Fibroblast of mammary gland (primary cell): ENCODE measurements at regions not wholly inside any gene's neighbourhood (a gene's known extent, or its start where the extent isn't known, plus 50 kb on each side); places are given as distances from the start of the nearest gene placed in this dataset.

Experiments
- DNase-seq: peaks from one replicate; pipeline ENCODE4 v3.0.0-alpha.2; 2010; ENCODE audit warnings: low read depth
- H3K4me3 ChIP-seq: 2 replicates; pipeline ENCODE4 v1.5.1; 2011; ENCODE audit warnings: low read depth, mild to moderate bottlenecking, low read length, moderate library complexity; ENCODE audit not compliant: control insufficient read depth
- CTCF ChIP-seq: conservative IDR thresholded peaks from 2 replicates; pipeline ENCODE4 v1.5.1; 2011; ENCODE audit warnings: low read depth, low read length, inconsistent platforms; ENCODE audit not compliant: control insufficient read depth, insufficient read depth

- H3K4me3 ChIP-seq = no peak overlapping the region
- no peak for DNase-seq
- no peak for TF ChIP-seq CTCF
Observed at GRCh38 chr9:107717529-107718314, 228.2 kb upstream of the KLF4 start.

- no peak for TF ChIP-seq CTCF
- no peak overlapping the region for H3K4me3 ChIP-seq
- DNase-seq = no peak
Observed at GRCh38 chr9:107715740-107716139, 226.2 kb upstream of the KLF4 start.

GRCh38 chr9:107713470-107713869 is 223.9 kb upstream of the KLF4 start:
- H3K4me3 ChIP-seq = no peak overlapping the region
- no peak for TF ChIP-seq CTCF
- no peak for DNase-seq

- H3K4me3 ChIP-seq = no peak overlapping the region
- peak; percentile 74 for DNase-seq
- TF ChIP-seq CTCF = peak; percentile 10
Observed at GRCh38 chr9:107712390-107712789, 222.8 kb upstream of the KLF4 start.

- TF ChIP-seq CTCF = no peak
- H3K4me3 ChIP-seq = no peak overlapping the region
- peak; percentile 96 for DNase-seq
Observed at GRCh38 chr9:107711542-107711941, 222.0 kb upstream of the KLF4 start.

- TF ChIP-seq CTCF = no peak
- H3K4me3 ChIP-seq = no peak overlapping the region
- DNase-seq = no peak
Observed at GRCh38 chr9:107710953-107711352, 221.4 kb upstream of the KLF4 start.
